LoVo (cell line): ENCODE measurements at regions not wholly inside any gene's neighbourhood (a gene's known extent, or its start where the extent isn't known, plus 50 kb on each side); places are given as distances from the start of the nearest gene placed in this dataset.

Source experiments
- DNase-seq: peaks from one replicate; pipeline ENCODE4 v3.0.0-alpha.2; 2016; ENCODE audit warnings: low spot score

DNA sequence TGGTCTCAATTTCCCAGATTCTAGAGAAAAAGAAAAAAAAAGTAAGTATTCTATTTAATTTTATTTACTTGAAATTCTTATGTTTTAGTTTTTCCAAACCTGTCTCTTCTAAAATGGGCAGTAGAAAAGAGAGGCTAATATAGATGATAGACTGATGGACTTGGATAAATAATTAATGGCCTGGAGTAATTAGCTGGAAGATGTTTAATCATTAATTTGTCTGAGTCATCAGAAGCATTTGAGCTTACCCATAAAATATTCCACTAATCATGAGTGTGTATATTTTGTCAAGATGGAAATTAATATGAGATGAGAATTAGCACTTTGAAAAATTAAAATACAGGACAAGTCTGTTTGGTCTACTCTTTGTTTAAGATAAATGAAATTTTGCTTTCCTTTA is 212.1 kb upstream of the MIR17HG start:
- DNase-seq = no peak

DNA sequence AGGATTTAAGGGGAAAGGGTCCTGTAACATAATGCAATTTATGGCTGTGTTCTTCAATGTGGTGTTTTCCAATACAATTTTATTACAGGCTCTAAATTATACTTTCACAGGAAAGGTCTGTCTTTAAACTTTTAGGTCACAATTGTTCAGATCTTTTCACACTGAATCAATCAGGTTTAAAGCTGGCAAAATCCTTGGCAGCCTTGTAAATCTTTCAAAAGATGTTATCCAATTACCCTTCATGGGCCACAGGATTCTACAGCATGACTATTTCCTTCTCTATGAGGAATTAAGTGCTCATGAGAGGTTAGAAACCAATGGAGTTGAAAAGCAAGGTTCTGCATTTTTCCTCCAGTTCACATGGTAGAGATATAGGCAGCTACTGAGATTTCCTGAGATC is 211.5 kb upstream of the MIR17HG start:
- no peak for DNase-seq

DNA sequence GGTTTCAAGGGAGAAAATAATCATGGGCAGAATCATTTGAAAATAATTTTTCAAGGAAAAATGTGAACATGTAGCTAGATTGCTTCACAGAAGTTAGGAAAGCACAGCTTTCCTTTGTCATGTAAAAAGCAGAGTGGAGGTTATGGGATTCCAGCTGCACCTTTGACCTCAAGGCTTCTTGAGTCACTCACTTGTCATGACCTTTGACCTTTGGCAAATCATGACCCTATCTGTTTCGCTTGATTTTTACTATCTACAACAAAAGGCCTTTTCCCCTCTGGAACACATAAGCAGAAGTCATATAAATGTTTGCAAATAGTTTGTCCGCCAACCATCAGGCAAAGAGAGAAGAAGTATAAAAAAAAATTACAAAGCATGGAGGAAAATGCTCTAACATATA is 210.7 kb upstream of the MIR17HG start:
- no peak for DNase-seq

DNA sequence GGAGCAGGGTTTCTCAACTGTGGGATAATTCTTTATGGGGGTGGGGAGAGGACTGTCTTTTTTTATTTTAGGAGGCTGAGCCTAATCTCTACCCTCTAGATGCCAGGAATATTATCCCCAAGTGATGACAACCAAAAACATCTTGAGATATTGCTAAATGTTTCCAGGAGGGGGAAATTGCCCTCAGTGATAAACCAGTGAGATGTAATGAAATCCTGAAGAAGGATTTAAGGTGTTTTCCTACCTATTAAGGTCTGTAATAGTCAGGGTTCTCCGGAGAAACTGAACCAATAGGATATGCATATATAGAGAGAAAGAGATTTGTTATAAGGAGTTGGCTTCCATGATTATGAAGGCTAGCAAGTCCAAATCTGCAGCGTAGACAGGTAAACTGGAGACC is 208.3 kb upstream of the MIR17HG start:
- DNase-seq = no peak

DNA sequence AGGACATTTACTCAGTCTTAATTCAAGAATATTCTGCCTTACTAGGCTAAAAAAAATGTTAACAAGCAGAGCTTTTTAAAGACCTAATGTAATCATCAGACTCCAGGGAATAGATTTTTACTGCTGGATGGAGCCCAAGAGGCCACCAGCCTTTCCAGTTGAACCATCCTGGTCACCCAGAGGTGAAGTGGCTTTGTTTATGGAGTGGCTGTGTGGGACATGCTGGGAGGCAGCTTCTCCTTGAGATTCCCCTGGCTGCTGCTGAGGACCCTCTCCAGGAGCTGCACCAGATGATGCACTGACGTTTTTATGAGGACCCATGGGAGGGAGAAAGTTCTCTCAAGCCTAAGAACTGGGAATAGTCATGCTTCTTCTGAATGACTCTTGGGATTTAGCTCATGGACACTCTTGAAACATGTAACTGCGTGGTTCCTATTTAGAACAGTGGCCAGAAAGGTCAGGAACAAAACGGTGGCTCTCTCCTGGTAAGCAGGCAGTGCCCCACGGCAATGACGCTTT is 205.9 kb upstream of the MIR17HG start:
- no peak for DNase-seq

DNA sequence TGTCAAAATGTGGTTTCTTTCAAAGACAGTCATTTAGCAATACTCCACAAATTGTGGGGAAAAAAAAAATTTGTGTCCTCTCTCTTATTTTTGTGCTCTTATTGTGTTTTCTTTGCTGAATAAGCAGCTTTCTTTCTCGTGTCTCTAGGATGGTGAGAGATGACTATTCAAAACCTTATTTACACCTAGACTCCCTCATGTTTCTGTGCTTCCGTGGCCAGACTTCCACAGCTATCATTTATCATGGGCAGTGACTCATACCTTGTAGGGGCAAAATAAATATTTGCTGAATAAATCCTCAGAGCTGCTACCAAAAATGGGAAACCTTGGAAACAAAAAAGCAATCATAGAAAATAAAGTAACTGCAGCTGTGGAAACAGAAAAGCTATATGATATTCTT is 204.9 kb upstream of the MIR17HG start:
- DNase-seq = no peak

DNA sequence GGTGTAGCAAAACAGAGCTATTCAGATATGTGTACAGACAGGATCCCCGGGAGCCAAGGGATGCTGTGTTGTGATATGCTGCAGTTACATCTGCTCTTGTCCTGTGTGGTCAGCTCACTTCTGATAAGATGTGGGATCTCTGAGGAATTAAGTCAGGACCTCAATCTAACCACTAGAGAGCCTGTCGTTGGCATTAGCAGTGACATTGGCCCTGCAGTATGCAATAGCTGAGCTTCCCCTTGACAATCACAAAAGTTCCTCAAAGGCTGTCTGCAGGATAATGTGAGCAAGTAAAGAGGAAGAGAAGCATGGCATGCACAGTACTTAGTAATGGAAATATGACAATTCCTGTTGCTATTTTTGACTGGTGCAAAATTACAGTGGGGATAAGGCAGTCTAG is 203.4 kb upstream of the MIR17HG start:
- DNase-seq = no peak

DNA sequence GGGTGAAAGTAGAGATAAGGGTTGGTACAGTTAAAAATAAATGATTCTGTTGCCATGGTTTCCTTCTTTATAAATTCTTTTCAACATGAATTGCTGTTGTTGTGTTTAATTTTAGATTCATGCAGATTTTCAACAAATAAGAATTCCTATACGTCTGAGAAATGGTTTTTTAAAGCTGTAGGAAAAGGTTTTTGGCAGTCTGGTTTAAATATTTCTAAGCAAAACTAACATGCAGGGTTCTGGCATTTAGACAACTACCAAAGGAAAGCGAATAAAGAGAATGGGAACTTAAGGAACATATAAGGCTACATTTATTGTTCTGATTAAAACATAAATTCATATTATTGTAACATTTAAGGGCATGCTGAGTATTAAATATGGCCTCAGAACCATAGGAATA is 203.0 kb upstream of the MIR17HG start:
- no peak for DNase-seq

DNA sequence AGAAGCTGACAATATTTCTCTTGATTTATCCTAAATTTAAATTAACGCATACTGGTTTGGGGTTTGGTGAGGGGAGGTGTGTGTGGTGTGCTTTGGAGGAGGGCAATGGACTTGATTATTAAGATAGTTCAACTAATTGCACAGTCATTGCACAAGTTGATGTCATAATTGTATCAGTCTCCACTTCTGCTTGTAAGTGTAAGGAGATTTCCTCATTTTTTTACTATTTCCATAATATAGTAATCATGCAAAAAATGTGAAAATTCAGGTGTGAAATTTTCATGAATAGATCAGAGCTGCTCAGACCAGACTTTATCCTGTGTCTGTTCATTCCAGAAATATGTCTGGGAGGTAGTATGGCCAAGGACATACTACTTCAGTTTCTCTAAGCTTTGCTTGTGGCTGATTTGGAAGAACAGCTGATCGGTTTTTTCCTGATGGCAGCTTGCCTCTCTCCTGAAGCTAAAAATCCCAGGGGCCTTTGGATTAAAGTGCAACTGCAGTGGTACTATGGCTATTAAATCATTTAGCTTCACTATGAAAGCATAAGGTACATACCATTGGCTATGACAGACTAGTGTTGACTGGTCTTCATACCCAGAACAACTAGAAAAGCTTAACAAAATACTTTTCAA is 201.8 kb upstream of the MIR17HG start:
- DNase-seq = no peak

DNA sequence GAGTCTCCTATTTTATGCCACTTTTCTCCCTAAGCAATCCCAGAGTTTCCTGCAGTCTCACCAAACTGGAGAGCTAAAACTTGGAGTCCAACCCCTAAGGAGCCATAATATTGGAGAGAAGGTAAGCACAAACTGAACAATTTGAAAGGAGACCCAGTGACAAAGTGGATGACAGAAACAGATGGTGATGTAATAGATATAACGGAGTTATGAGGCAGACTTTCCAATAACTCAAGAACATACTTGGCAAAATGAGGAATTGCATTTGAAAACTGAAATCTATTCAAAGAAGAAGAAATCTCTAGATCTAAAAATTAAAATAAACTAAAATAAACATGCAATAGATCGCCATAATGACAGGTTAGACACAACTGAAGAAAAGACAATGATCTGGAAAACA is 200.9 kb upstream of the MIR17HG start:
- DNase-seq = no peak

DNA sequence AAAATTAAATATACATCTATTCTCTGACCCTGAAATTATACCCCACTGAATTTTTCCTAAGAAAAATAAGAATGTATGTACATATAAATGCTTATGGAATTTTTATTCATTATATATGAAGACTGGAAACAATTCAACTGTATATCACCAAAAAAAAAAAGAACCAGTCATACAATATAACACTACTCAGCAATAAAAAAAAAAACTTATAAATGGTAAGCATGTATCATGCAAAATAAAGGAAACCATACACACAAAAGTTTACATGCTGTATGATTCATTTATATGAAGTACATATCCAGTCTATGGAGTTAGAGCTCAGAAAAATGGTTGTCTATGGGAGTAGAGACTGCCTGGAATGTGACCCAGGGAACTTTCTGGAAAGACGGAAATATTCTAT is 199.4 kb upstream of the MIR17HG start:
- DNase-seq = no peak

DNA sequence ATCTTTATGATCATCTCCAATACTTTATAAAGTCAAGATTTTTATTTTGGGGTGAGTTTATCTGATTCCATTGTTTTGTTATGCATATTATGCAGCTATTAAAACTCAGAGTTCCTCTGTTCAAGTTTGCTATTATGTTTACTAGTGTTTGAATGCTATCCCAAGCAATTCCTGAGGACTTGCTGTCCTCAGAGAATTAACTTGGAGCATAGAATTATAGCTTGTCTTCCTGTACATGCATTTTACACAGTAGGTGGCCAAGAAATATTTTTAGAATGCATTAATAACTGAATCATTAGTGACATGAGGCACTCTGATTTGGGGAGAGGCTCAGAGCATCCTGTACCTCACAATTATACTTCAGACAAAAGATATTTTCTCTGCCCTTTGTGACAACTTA is 195.6 kb upstream of the MIR17HG start:
- no peak for DNase-seq

DNA sequence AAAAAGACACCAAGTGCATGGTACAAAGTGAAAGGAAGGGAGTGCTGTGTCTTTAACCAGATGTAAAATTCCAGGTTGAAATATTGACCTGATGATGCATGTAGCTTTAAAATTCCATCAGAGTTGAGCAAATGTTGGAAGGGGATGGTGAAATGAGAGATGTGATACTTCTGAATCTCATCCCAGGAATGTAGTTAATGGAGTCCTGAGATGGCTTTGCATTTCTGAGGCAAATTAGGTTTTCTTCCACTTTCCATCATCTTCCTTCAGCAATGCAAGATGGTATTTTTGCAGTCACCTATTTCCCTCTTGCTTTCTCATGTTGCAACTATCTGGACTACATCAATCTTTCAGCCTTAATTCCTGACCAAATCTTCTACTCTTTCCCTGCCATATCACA is 194.1 kb upstream of the MIR17HG start:
- no peak for DNase-seq

DNA sequence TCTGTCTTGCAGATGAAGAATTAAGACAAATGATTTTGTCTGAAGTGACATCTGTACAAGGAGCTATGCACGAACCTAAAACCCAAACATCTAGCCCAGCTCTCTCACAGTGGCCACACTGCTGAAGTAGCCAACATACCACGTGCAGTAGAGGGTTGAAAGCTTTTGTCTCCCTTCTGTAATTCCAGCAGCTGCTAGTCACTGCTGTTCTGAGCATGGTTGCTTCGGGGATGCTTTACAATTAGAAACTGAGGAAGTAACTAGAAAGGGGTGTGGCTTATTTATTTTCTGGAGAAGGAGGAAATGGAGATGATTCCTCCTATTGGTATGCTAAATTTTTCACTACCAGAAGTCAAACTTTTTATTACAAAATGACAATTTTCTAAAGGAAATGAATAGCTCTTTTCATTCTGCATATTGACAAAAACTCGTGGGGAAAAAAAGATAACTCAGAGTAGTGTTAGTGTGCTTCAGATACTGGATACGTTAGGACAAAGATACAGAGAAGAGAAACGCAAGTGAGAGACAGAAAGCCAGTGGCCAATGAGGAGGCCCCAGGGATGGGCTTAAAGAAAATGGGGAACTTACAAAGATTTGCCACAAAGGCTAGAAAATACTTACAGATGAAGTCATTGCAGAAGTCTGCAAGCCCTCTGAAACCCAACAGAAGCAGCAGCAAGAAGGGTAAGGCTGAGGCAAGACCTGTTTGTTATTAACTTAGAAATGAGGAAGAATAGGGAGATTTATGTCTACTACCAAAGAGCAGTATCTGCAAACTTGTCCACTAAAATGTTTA is 192.7 kb upstream of the MIR17HG start:
- no peak for DNase-seq

DNA sequence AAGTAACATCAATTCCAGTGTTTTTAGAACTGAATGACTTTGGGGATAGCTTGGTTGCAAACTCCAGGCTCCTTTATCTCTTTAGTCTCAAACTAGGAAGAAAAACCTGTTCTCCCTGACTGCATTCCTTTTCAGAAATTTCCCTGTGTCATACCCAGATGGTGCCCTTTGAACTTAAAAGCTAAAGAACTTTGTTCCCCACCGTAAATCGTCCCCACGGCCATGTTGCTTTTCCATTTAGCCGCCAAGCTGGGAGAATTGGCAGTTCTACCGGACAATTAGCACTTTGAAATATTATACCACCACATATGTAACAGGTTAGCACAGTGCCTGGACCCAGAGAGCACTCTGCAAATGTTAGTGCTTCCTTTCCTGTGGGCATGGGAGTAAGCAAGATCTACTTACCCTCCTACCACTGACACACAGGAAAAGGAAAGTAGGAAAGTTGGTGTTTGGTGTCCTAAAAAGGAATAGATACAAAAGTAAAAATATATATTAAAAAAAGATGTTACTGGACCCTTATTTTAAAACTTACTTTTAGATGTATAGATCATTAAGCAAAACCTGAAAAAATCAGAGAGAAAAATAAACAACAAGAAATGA is 191.9 kb upstream of the MIR17HG start:
- peak; percentile 30 for DNase-seq

DNA sequence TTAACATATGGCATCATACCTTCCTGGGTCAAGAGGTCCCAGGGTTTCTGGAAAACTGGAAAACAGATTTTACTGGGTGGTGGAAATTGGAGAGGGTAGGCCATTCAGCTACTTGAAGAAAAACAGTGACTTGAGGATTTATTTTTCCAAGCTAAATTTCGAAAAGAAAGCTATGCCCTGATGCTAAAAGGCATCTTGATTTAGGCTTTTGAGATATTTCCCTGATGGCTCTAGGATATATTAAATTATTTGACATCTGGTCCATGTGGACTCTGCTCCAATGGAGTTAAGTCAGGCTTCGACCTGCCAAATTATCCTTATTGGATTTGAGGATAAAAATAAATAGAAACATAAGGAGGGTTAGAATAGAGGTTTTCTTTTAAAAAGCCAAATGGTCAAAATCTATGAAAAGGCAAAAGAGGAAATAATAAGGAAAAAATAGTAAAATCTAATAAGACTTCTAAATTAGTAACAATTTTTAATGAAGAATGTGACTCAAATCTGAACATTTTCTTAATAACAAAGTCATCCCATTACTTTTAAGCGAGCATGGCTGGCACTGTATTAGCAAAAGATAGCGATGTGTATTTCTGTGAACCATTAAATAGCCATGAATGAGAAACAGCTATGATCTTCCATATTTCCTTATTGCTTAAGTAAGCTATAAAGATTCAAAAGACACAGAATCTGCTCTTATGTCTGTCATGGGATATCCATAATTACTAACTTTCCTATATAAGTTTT is 190.0 kb upstream of the MIR17HG start:
- no peak for DNase-seq

DNA sequence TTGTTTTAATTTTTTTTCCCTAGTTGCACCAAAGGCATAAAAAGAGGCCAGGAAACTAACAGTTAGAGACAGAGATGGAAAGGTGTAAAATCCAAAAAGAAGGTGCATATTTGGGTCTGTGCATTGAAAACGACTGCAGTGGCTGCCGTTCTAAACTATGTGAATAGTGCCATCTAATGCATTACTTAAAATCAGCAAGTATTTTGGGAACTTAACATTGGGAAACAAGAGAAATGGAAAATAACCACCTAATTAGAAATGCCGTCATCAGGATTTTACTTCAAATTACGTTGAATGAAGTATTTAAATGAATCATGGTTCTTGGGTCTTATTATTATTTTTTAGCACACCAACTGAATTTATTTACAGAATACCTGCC is 189.5 kb upstream of the MIR17HG start:
- no peak for DNase-seq

DNA sequence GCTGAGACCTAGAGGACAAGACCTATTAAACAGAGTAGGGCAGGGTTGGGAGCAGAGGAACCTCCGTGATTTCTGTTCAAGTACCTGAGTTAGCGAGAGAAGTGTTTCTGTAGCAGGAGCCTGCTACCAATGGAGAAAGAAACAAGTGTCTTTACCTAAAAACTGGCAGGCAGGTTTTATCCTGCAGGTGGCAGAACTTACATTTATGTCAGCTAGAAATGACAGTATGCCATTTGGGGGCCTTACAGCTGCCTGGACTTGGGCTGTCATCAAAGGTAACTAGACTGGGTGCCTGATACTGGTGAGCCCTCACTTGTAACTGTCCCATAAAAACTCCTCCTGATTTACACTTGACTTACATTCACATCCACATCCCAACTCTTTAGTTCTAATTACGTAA is 185.3 kb upstream of the MIR17HG start:
- no peak for DNase-seq

DNA sequence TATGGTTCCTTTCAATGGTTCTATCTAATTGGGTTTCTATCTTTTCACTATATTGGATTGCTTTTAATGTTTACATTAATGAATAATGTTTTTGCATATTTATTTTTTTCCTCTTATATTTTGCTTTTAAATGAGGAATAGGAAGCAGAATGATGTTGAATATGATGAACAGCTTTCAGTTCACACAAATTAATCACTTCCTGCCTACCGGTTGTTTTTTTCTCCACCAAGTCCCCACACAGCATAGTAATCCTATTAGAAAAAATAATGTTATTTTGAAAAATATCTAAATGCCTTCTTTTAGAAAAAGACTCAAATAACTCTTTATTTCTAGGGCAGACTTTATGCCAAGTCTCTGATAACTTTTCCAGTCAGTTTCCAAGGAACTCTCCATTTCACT is 184.9 kb upstream of the MIR17HG start:
- DNase-seq = no peak

DNA sequence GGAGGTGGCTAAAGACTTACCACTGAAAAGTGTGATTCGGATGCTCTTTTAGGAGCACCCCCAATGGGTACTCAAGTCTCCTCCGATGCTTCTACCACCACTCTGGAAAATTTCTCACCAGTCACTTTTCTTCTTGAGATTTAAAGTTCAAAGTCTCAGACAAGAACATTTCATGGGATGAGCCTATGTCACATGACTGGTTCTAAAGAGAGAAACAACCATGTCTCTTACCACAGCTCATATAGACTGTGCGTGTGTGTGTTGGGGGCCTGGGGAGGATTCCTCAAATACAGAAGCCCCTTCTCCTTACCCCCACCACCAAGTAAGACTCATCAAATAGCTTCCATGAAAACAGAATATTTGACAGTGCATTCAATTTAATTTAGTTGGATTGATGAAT is 181.7 kb upstream of the MIR17HG start:
- DNase-seq = no peak

DNA sequence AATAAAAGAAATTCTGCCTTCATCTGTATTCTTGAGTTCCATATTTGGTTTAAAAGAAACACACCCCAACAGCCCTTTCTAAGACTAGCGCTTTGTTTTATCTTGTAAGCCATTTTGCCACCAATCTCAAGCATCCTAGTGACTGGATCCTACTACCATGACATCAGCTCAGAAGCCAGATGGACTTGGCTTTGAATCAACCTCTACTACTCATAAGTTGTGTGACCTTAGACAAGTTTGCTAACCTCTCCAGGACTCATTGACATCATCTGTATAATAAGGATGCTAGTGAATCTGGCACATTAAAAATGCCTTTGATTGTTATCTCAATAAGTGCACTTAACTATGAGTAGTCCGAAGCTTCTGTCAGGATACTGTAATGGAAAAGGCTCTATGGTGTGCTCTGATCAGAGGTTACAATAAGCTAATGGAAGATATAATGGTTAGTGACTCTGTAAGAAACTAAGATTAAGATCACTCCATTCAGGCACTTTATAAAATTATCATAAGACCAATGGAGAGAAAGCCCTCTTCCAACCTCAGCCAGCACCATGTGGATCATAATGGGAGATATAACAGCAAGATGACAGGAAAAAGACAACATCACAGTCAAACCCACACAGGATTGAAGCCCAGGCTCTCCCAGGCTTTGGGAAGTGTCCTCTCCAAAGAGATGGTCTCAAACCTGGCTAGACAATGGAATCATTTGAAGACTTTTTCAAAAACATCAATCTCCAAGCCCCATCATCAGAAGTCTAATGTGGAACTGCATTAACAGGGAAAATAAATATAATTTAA is 180.6 kb upstream of the MIR17HG start:
- no peak for DNase-seq
